CD4-positive, alpha-beta T cell treated with Interleukin-4 for 1 hour (primary cell): ENCODE measurements at regions not wholly inside any gene's neighbourhood (a gene's known extent, or its start where the extent isn't known, plus 50 kb on each side); places are given as distances from the start of the nearest gene placed in this dataset.
"Not testable (repeated sequence)": the region's sequence is repeated elsewhere in the genome, so short reads cannot be mapped to it uniquely, and the experiment has no call there.

Source experiments
- DNase-seq, 2 donors: peaks; one replicate each; pipeline ENCODE4 v3.0.0-alpha.2; 2020 to 2022

- no peak for DNase-seq
Measured at GRCh38 chr12:60535363-60535762, 939.5 kb downstream of the SLC16A7 start.

DNA sequence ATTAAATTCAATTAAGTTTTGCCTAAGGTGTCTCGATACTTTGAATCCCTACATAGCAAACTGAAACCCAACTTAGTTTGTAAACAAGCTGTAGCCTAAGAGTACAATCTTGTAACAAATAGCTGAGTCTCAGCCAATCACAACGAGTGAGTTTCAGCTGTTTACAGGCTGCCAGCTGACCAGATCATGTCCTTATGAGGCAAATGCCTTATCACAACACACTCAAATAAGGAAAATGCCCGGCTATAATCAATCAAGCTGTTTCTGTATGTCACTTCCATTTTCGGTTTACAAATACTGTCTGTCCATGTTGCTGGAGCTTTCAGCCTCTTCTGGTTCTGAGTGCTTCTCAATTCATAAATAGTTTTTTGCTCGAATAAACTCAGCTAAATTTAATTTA, 943.8 kb downstream of the SLC16A7 start:
- DNase-seq: no peak

DNA sequence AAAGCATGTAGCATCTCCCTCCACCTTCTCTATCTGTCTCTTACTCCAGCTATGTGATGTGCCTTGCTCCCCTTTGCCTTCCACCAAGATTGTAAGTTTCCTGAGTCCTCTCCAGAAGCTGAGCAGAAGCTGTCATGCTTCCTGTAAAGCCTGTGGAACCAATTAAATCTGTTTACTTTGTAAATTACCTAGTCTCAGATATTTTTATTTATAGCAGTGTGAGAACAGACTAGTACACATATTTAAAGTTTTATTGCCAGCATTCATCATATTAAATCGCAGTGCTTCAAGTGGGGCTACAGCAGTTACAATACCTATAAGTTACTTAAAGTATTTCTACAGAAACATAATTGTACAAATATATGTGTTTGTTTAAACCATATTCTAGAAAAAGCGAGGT, 973.1 kb downstream of the SLC16A7 start:
- no peak for DNase-seq

DNA sequence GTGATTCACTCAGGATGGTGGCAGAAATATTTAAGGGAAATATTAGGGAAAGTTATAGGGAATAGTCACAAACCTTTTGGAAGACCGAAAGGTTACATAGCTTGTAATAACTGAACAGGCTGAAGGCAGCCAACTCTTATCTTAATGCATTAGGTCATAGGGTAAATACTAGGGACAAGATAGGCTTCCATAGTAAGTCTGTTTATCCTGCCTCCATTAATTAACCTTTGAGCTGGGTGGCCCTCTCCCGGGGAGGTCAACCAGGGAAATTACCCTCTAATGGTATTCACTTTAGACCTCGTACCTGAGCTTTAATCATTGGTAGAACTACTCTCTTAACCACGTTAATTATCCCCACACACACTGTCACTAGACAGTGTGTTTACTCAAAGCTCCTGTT, 981.8 kb downstream of the SLC16A7 start:
- no peak for DNase-seq

GRCh38 chr12:60587664-60588063, 991.8 kb downstream of the SLC16A7 start:
- not testable (repeated sequence) for DNase-seq

GRCh38 chr12:60594035-60594711, 998.3 kb downstream of the SLC16A7 start:
- no peak for DNase-seq

DNA sequence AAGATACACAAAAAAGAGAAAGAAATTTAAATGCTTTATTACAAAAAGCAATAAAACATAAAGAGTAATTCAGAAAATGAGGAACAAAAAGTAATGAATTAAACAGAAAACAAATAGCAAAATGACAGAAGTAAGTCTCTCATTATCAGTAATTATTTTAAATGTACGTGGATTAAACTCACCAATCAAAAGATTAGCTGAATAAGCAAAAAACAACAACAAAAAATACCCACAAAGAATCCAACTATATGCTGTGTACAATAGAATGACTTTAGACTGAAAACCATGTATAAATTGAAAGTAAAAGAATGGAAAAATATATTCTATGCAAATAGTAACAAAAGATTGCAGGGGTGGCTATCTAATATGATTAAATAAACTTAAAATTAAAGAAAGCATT, 1006.8 kb downstream of the SLC16A7 start:
- DNase-seq: no peak

DNA sequence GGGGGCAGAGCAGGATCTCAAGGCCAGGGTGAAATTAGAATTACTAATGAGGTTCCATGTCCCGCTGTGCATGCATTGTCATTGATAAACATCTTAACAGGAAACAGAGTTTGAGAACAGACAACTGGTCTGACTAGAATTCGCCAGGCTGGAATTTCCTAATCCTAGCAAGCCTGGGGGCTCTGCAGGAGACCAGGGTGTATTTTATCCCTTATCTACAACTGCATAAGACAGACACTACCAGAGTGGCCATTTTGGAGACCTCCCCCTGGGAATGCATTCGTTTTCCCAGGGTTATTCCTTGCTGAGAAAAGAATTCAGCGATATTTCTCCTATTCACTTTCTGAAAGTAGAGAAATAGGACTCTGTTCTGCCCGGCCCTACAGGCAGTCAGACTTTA, 1007.6 kb downstream of the SLC16A7 start:
- not testable (repeated sequence) for DNase-seq

- DNase-seq: no peak
Measured at GRCh38 chr12:60616400-60616799, 1020.6 kb downstream of the SLC16A7 start.

DNA sequence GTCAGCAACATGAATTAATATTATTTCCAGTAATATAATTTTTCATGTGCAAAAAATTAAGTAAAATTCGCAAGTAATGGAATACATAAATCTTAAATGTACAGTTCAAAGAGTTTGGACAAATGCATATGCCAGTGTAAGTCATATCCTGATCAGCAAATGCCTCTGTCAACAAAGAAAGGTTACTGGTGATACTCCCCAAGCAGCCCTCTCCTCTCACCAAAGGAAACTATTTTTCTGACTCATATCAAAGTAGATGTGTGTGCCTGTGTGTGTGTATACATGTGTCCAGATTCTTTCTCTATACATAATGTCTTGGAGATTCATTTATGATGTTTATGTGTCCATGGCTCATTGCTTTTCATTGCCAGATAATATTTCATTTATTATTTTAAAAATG, 1035.0 kb downstream of the SLC16A7 start:
- no peak for DNase-seq

DNA sequence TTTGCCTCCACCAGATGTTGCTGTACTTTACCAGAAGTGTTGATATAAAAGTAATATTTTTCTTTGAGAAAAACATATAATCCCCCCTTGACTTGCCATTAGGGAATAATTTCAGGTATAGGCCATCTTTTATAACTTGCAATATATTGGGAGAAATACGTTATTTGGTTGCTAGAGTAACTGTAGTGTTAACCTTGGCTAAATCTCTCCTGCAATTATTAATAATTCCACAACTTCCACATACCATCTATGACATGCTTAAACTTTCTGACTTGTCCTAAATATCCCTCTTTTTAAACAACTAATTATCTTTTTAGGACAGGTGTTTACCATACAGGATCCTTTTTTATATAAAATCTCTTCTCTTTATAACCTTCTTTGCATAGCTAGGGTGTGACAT, 1048.2 kb downstream of the SLC16A7 start:
- no peak for DNase-seq

DNA sequence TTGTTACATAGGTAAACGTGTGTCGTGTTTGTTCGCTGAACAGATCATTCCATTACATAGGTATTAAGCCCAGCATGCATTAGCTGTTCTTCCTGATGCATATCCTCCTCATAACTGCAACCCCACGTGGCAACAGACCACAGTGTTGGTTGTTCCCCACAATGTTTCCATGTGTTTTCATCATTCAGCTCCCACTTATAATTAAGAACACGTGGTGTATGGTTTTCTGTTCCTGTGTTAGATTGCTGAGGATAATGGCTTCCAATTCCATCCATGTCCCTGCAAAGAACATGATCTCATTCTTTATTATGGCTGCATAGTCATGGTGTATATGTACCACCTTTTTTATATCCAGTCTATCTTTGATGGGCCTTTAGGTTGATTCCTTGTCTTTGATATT, 1071.1 kb downstream of the SLC16A7 start:
- no peak for DNase-seq

GRCh38 chr12:60672949-60673348, 1077.1 kb downstream of the SLC16A7 start:
- no peak for DNase-seq

GRCh38 chr12:60684988-60685655, 1089.3 kb downstream of the SLC16A7 start:
- DNase-seq: no peak

DNA sequence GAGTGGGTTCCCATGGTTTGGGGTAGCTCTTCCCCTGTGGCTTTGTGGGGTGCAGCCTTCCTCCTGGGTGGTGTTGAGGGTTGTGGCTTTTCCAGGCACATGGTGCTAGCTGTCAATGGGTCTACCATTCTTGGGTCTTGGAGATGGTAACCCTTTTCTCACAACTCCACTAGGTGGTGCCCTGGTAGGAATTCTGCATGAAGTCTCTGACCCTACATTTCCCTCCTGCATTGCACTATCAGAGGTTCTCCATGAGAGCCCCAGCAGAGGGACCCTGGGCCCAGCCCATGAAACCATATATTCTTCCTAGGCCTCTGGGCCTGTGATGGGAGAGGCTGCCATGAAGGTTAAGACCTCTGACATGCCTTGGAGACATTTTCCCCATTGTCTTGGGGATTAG, 1093.3 kb downstream of the SLC16A7 start:
- DNase-seq: no peak

DNA sequence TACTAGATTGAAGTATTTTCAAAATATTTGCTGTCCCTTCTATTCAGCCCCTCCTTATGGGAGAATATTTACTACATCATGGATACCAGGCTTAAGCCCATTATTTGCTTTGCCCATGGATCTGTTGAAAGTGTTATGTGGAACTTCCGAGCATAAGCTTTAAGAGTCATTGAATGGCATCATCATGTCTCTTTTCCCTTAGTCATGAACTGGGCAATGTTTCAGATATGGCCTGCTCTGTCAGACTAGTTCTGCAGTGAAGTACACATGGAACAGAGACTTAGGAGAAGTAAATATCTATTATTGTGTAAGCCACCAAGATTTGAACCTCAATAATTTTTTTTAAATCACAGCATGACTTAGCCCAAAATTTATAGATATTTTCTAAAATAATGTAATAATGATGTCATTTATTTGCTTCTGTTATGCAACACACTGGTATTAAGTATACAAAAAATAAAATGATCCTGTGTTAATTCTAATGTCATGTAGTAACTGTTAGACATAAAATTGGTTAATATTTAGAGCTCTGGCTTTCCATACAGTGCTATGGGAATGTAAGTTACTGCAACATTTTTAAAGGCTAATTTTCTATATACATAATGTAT, 1097.3 kb downstream of the SLC16A7 start:
- no peak for DNase-seq

GRCh38 chr12:60704171-60704914, 1108.5 kb downstream of the SLC16A7 start:
- DNase-seq: no peak

GRCh38 chr12:60710246-60710645, 1114.4 kb downstream of the SLC16A7 start:
- no peak for DNase-seq

- DNase-seq: no peak
Measured at GRCh38 chr12:60714141-60714900, 1118.5 kb downstream of the SLC16A7 start.

GRCh38 chr12:60724475-60724874, 1128.6 kb downstream of the SLC16A7 start:
- no peak for DNase-seq

- no peak for DNase-seq
Measured at GRCh38 chr12:60724984-60725383, 1129.2 kb downstream of the SLC16A7 start.

DNA sequence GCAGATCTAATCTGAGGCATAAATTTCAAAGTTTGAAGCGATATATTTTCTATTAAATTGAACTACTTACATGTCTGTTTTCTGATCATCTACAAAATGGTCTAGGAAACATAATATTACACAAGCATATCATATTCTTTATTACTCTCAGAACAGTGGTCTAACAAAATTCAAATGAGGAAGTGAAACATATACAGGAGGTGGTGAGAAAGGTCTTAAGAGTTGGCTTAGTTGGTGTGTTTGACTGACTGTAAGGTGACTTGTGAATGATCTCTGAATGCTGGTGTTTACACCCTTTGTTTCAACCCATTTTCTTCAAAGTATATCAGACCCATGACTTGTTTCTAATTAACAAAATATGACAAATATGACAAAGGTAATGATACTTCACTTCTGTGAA, 1156.8 kb downstream of the SLC16A7 start:
- no peak for DNase-seq

DNA sequence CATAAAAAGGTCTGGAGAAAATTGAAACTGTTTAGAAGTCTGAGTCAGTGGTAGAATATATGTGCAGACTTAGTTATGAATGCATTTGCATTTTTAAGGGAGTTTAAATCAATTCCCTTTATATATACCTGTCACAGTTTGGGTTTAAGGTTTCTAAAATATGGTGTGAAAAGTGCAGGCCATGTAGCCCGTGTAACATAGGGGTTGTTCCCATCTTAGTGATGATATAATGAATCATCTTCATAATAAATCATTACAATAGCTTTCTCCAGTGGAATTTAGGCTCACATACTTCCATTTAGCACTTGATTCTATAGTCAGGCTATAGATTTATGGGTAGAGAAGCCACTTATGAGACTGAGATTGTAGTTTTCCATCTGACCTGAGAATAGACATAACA, 1162.4 kb downstream of the SLC16A7 start:
- no peak for DNase-seq
